H1 (cell line): ENCODE measurements at regions not wholly inside any gene's neighbourhood (a gene's known extent, or its start where the extent isn't known, plus 50 kb on each side); places are given as distances from the start of the nearest gene placed in this dataset.

ENCODE experiments used
- CTCF ChIA-PET: fragments of 300-600 bp; sonication (Branson Sonifier 250); formaldehyde crosslinking; loops from one replicate; lab custom pipeline; 2021; ENCODE audit not compliant: partially characterized antibody; lab: Charles Lee
- POLR2A ChIA-PET: fragments of 300-600 bp; sonication (Branson Sonifier 250); formaldehyde crosslinking; loops from one replicate; lab custom pipeline; 2021; ENCODE audit warnings: inconsistent platforms; ENCODE audit not compliant: partially characterized antibody; lab: Charles Lee
- DNase-seq, 2 experiments: peaks; one replicate each; pipeline versions ENCODE4 v3.0.0 to v3.0.0-alpha.2; 2010 to 2022; ENCODE audit warnings: low spot score in 2 of 2, low read depth in 1 of 2, mixed read lengths in 1 of 2
- FAIRE-seq: peaks from 2 replicates; lab custom pipeline; 2011; peaks lifted over from hg19 to GRCh38; lab: Jason Lieb, UNC
- H2AFZ ChIP-seq: 2 replicates; pipeline ENCODE4 v1.8.1; 2012; ENCODE audit warnings: low read length, inconsistent platforms
- H2AK5ac ChIP-seq: 2 replicates; pipeline ENCODE4 v1.6.1; 2013; ENCODE audit warnings: low read depth, low read length
- H2BK120ac ChIP-seq: replicated peaks from 2 replicates; pipeline ENCODE3; 2013; ENCODE audit warnings: low read depth, low read length, inconsistent platforms
- H2BK12ac ChIP-seq: 2 replicates; pipeline ENCODE4 v1.6.1; 2013; ENCODE audit warnings: low read depth, low read length
- H2BK15ac ChIP-seq: 2 replicates; pipeline ENCODE4 v1.6.1; 2013; ENCODE audit warnings: low read length
- H2BK20ac ChIP-seq: 2 replicates; pipeline ENCODE4 v1.6.1; 2013; ENCODE audit warnings: low read length
- H2BK5ac ChIP-seq: 2 replicates; pipeline ENCODE4 v1.6.1; 2013; ENCODE audit warnings: low read depth, low read length
- H3K14ac ChIP-seq: 2 replicates; pipeline ENCODE4 v1.6.1; 2013; ENCODE audit warnings: inconsistent platforms; ENCODE audit not compliant: insufficient read length
- H3K18ac ChIP-seq: 2 replicates; pipeline ENCODE4 v1.6.1; 2013; ENCODE audit warnings: low read length; ENCODE audit errors: extremely low read depth
- H3K23ac ChIP-seq: 2 replicates; pipeline ENCODE4 v1.6.1; 2013; ENCODE audit warnings: inconsistent platforms; ENCODE audit not compliant: insufficient read length
- H3K23me2 ChIP-seq: 2 replicates; pipeline ENCODE4 v1.6.1; 2013; ENCODE audit warnings: low read depth, low read length
- H3K27ac ChIP-seq: 2 replicates; pipeline ENCODE4 v1.6.1; 2011; ENCODE audit warnings: low read depth, low read length, inconsistent platforms
- H3K27me3 ChIP-seq, 4 experiments: replicated peaks in 1 of 4; 1 replicate in 1 of 4; 2 replicates in 3 of 4; pipeline versions ENCODE4 v1.6.1 to v1.8.1; 2011 to 2013; ENCODE audit warnings: low read length in 3 of 4, mild to moderate bottlenecking in 3 of 4, inconsistent platforms in 2 of 4, mixed read lengths in 2 of 4, moderate library complexity in 1 of 4; ENCODE audit not compliant: control insufficient read depth in 3 of 4, insufficient read depth in 3 of 4; ENCODE audit errors: extremely low read depth in 1 of 4
- H3K36me3 ChIP-seq, 4 experiments: 2 replicates each; pipeline versions ENCODE4 v1.6.1 to v1.8.1; 2011 to 2013; ENCODE audit warnings: mild to moderate bottlenecking in 4 of 4, low read length in 3 of 4, moderate library complexity in 2 of 4, control low read depth in 1 of 4, inconsistent platforms in 1 of 4; ENCODE audit not compliant: insufficient read depth in 4 of 4, control insufficient read depth in 2 of 4
- H3K4ac ChIP-seq: replicated peaks from 2 replicates; pipeline ENCODE3; 2013; ENCODE audit warnings: low read length, low read depth, mixed read lengths, inconsistent platforms; ENCODE audit not compliant: insufficient read length
- H3K4me1 ChIP-seq, 4 experiments: replicated peaks in 1 of 4; 1 replicate in 1 of 4; 2 replicates in 3 of 4; pipeline versions ENCODE4 v1.6.1 to v1.8.1; 2011 to 2013; ENCODE audit warnings: low read length in 3 of 4, inconsistent platforms in 2 of 4, mixed read lengths in 1 of 4; ENCODE audit not compliant: insufficient read depth in 4 of 4, control insufficient read depth in 3 of 4
- H3K4me2 ChIP-seq, 2 experiments: 2 replicates each; pipeline versions ENCODE4 v1.6.1 to v1.8.1; 2011 to 2013; ENCODE audit warnings: low read depth in 2 of 2, low read length in 2 of 2, control low read depth in 1 of 2, inconsistent platforms in 1 of 2, mild to moderate bottlenecking in 1 of 2; ENCODE audit not compliant: insufficient read depth in 1 of 2
- H3K4me3 ChIP-seq, 4 experiments: fragments of 200-600, 300-600 bp in 1 of 4; sonication (generic), shearing (Covaris generic), sonication (Bioruptor Twin) in 1 of 4; 2 replicates each; pipeline versions ENCODE4 v1.5.1 to v1.8.1; 2011 to 2016; ENCODE audit warnings: low read length in 4 of 4, low read depth in 3 of 4, control low read depth in 2 of 4, inconsistent platforms in 2 of 4, mild to moderate bottlenecking in 2 of 4, mixed read lengths in 1 of 4, moderate library complexity in 1 of 4; ENCODE audit not compliant: insufficient read depth in 2 of 4; ENCODE audit errors: extremely low read depth in 1 of 4
- H3K56ac ChIP-seq: replicated peaks from 2 replicates; pipeline ENCODE3; 2013; ENCODE audit warnings: low read depth, mild to moderate bottlenecking, mixed read lengths, low read length, inconsistent platforms; ENCODE audit not compliant: insufficient read length
- H3K79me1 ChIP-seq: 2 replicates; pipeline ENCODE4 v1.6.1; 2013; ENCODE audit warnings: low read depth, low read length, control low read depth
- H3K79me2 ChIP-seq, 2 experiments: 2 replicates each; pipeline versions ENCODE4 v1.6.1 to v1.8.1; 2012 to 2013; ENCODE audit warnings: low read length in 2 of 2, mild to moderate bottlenecking in 2 of 2, inconsistent platforms in 1 of 2; ENCODE audit not compliant: insufficient read depth in 2 of 2, control insufficient read depth in 1 of 2
- H3K9ac ChIP-seq, 4 experiments: replicated peaks in 1 of 4; 1 replicate in 1 of 4; 2 replicates in 3 of 4; pipeline versions ENCODE4 v1.6.1 to v1.8.1; 2011 to 2013; ENCODE audit warnings: low read depth in 3 of 4, low read length in 3 of 4, control low read depth in 2 of 4, mild to moderate bottlenecking in 2 of 4, moderate library complexity in 2 of 4, inconsistent platforms in 1 of 4; ENCODE audit errors: extremely low read depth in 1 of 4
- H3K9me3 ChIP-seq, 2 experiments: 2 replicates each; pipeline versions ENCODE4 v1.6.1 to v1.8.1; 2012 to 2013; ENCODE audit warnings: mild to moderate bottlenecking in 2 of 2, moderate library complexity in 2 of 2, control low read depth in 1 of 2, inconsistent platforms in 1 of 2, low read depth in 1 of 2, low read length in 1 of 2, mixed read lengths in 1 of 2; ENCODE audit not compliant: insufficient read depth in 2 of 2
- H4K20me1 ChIP-seq, 2 experiments: replicated peaks in 1 of 2; 2 replicates each; pipeline versions ENCODE3 to v1.8.1; 2011 to 2013; ENCODE audit warnings: inconsistent platforms in 2 of 2, low read length in 2 of 2, mild to moderate bottlenecking in 1 of 2; ENCODE audit not compliant: insufficient read depth in 2 of 2, control insufficient read depth in 1 of 2
- H4K5ac ChIP-seq: 2 replicates; pipeline ENCODE4 v1.6.1; 2013; ENCODE audit warnings: low read length, low read depth, mixed read lengths, inconsistent platforms; ENCODE audit not compliant: insufficient read length
- H4K8ac ChIP-seq: 2 replicates; pipeline ENCODE4 v1.8.0; 2013; ENCODE audit warnings: mild to moderate bottlenecking, moderate library complexity, low read length, inconsistent platforms; ENCODE audit not compliant: insufficient read depth; ENCODE audit errors: extremely low read depth
- H4K91ac ChIP-seq: replicated peaks from 2 replicates; pipeline ENCODE3; 2013; ENCODE audit warnings: low read length, mixed read lengths, inconsistent platforms; ENCODE audit not compliant: insufficient read length
- CBX5 ChIP-seq: fragments of 300-800, 300-1000 bp; sonication (generic); IDR thresholded peaks from 2 replicates; pipeline ENCODE4 v1.7.1; 2016; ENCODE audit warnings: antibody characterized with exemption, low read length, low read depth
- CREB1 ChIP-seq: IDR thresholded peaks from 2 replicates; pipeline ENCODE4 v1.6.1; 2012; ENCODE audit warnings: inconsistent platforms
- GTF2F1 ChIP-seq: IDR thresholded peaks from 2 replicates; pipeline ENCODE4 v1.6.1; 2012; ENCODE audit warnings: low read depth, low read length, improper control_type of control experiment, borderline replicate concordance
- JUN ChIP-seq: IDR thresholded peaks from 2 replicates; pipeline ENCODE4 v1.6.1; 2011; ENCODE audit warnings: low read depth, mild to moderate bottlenecking, improper control_type of control experiment, low read length
- JUND ChIP-seq: IDR thresholded peaks from 2 replicates; pipeline ENCODE4 v1.6.1; 2011; ENCODE audit warnings: mild to moderate bottlenecking, improper control_type of control experiment, low read length
- KDM4A ChIP-seq: IDR thresholded peaks from one replicate; pipeline ENCODE4 v1.7.1; 2012; ENCODE audit warnings: low read depth, mild to moderate bottlenecking, moderate library complexity, low read length, inconsistent platforms; ENCODE audit not compliant: severe bottlenecking
- MAFK ChIP-seq: IDR thresholded peaks from 2 replicates; pipeline ENCODE4 v1.6.1; 2012; ENCODE audit warnings: low read depth, mild to moderate bottlenecking, improper control_type of control experiment, low read length
- PHF8 ChIP-seq: fragments of 200-600 bp; sonication (generic); conservative IDR thresholded peaks from 2 replicates; pipeline ENCODE4 v1.7.1; 2012; ENCODE audit warnings: low read depth, mild to moderate bottlenecking, inconsistent platforms, low read length, moderate library complexity
- POLR2AphosphoS5 ChIP-seq: IDR thresholded peaks from 2 replicates; pipeline ENCODE4 v1.6.1; 2011; ENCODE audit warnings: low read depth, low read length
- POU5F1 ChIP-seq: IDR thresholded peaks from 2 replicates; pipeline ENCODE4 v1.6.1; 2011; ENCODE audit warnings: low read depth, mild to moderate bottlenecking, low read length, moderate library complexity
- RAD21 ChIP-seq, 2 experiments: IDR thresholded peaks in 1 of 2; conservative IDR thresholded peaks in 1 of 2; 2 replicates each; pipeline ENCODE4 v1.6.1; 2011; ENCODE audit warnings: low read depth in 2 of 2, low read length in 2 of 2, improper control_type of control experiment in 1 of 2, inconsistent platforms in 1 of 2, mild to moderate bottlenecking in 1 of 2, moderate library complexity in 1 of 2
- RXRA ChIP-seq: IDR thresholded peaks from 2 replicates; pipeline ENCODE4 v1.6.1; 2011; ENCODE audit warnings: low read depth, mild to moderate bottlenecking, low read length, moderate library complexity; ENCODE audit not compliant: insufficient read depth
- SP1 ChIP-seq: IDR thresholded peaks from 2 replicates; pipeline ENCODE4 v1.6.1; 2011; ENCODE audit warnings: low read depth, low read length
- SP2 ChIP-seq: IDR thresholded peaks from 2 replicates; pipeline ENCODE4 v1.6.1; 2012; ENCODE audit warnings: mild to moderate bottlenecking, low read length, inconsistent platforms
- TAF1 ChIP-seq: IDR thresholded peaks from 2 replicates; pipeline ENCODE4 v1.6.1; 2011; ENCODE audit warnings: mild to moderate bottlenecking, low read depth, low read length
- TAF7 ChIP-seq: optimal IDR thresholded peaks from 2 replicates; pipeline ENCODE3; 2011; ENCODE audit warnings: low read depth, mild to moderate bottlenecking, inconsistent platforms, low read length, moderate library complexity, borderline replicate concordance
- TBP ChIP-seq: IDR thresholded peaks from 2 replicates; pipeline ENCODE4 v1.6.1; 2011; ENCODE audit warnings: low read depth, low read length, improper control_type of control experiment

GRCh38 chr10:10658172-10658785 lies 359.4 kb upstream of the CELF2 start:
- FAIRE-seq (no peak), DNase-seq (no peak)
- CTCF ChIA-PET: interaction anchor here (1.3 kb wide), 1 partner anchor 10 kb away, joined by 3 read pairs; no protein-coding TSS in a partner anchor
- no peaks in the 10 kb centered on the region for H3K79me2 ChIP-seq
- no peaks in the 10 kb centered on the region; the same call in 1 of the 2 replicates for H3K23me2 ChIP-seq
- no peak overlapping the region for H3K23ac ChIP-seq
- H3K4me1 ChIP-seq: no peaks in the 10 kb centered on the region
- no peak overlapping the region for H4K8ac ChIP-seq
- no peak overlapping the region for H3K27ac ChIP-seq
- H2BK20ac ChIP-seq: no peak overlapping the region
- H2BK12ac ChIP-seq: no peak overlapping the region
- H3K18ac ChIP-seq: no peak overlapping the region
- no peaks in the 10 kb centered on the region for H3K79me1 ChIP-seq
- no peaks in the 10 kb centered on the region for H3K27me3 ChIP-seq
- no peaks in the 10 kb centered on the region for H4K20me1 ChIP-seq
- POLR2A ChIA-PET: no interaction called here
- no peak overlapping the region for H2BK5ac ChIP-seq
- H3K4ac ChIP-seq: no peak overlapping the region
- H4K91ac ChIP-seq: no peak overlapping the region
- H2AK5ac ChIP-seq: no peak overlapping the region
- H3K4me3 ChIP-seq: no peak overlapping the region
- H3K56ac ChIP-seq: no peak overlapping the region
- no peak overlapping the region for H2BK15ac ChIP-seq
- no peaks in the 10 kb centered on the region for H3K9me3 ChIP-seq
- H3K9ac ChIP-seq: no peak overlapping the region
- no peak overlapping the region for H4K5ac ChIP-seq
- H2AFZ ChIP-seq: no peak overlapping the region
- H3K36me3 ChIP-seq: no peaks in the 10 kb centered on the region
- H2BK120ac ChIP-seq: no peak overlapping the region
- H3K14ac ChIP-seq: no peak overlapping the region
- H3K4me2 ChIP-seq: no peak overlapping the region
- TF ChIP-seq SP1 (no peak), MAFK (no peak), RAD21 (IDR thresholded peaks at IDR 0.05 in 1 of 2, conservative IDR thresholded peaks at IDR 0.05 in 1 of 2; ENCODE audit: low read depth in 2 of 2, low read length in 2 of 2) (no peak), GTF2F1 (no peak), JUN (no peak), CREB1 (no peak), PHF8 (no peak), SP2 (no peak), POLR2AphosphoS5 (no peak), TAF7 (no peak), JUND (no peak), POU5F1 (no peak), TAF1 (no peak), KDM4A (no peak), RXRA (no peak), CBX5 (no peak), TBP (no peak)
